ENCODE measurements at regions not wholly inside any gene's neighbourhood (a gene's known extent, or its start where the extent isn't known, plus 50 kb on each side); places are given as distances from the start of the nearest gene placed in this dataset.

GRCh38 chr3:115476472-115476871, 146.8 kb upstream of the GAP43 start:
- H3K9me1 ChIP-seq (ENCODE audit: insufficient read depth, low read length): no peaks in the 10 kb centered on the region
- no peak overlapping the region for H3K4me3 ChIP-seq (ENCODE audit: insufficient read depth, low read depth, low read length)
- in situ Hi-C loops (cut with MboI; ENCODE audit: low sequenced_read_pairs): no loop called here
- H4K5ac ChIP-seq (ENCODE audit: low read depth, low read length): no peak overlapping the region
- DNase-seq: no peak
- no peak overlapping the region for H3K56ac ChIP-seq (ENCODE audit: extremely low read depth, insufficient read depth, low read length)
- H4K91ac ChIP-seq (ENCODE audit: insufficient read depth, low read depth, low read length): no peak overlapping the region
- H3K18ac ChIP-seq (ENCODE audit: low read depth, low read length): no peak overlapping the region
- no peak overlapping the region for H2BK5ac ChIP-seq (ENCODE audit: low read depth, low read length, poor library complexity, severe bottlenecking)
- no peaks in the 10 kb centered on the region for H3K4me1 ChIP-seq (ENCODE audit: control insufficient read depth, insufficient read depth, low read length)
- no peak overlapping the region for H3K27ac ChIP-seq (ENCODE audit: insufficient read depth, low read length)
- no peak overlapping the region for H2BK120ac ChIP-seq (ENCODE audit: low read depth, low read length)
- POLR2A ChIA-PET (ENCODE audit: unreplicated experiment): no interaction called here
- H3K9me3 ChIP-seq (ENCODE audit: control insufficient read depth, insufficient read depth, low read length): no peaks in the 10 kb centered on the region
- H3K79me1 ChIP-seq (ENCODE audit: low read depth in 1 of 2, low read length in 2 of 2): no peaks in the 10 kb centered on the region
- no TSS peak for BruUV-seq (replicated peaks)
- H3K27me3 ChIP-seq (ENCODE audit: control insufficient read depth, insufficient read depth, low read length): peaks cover 1% of the 10 kb centered on the region; the same call in 1 of the 2 replicates
- no peak overlapping the region for H2AK9ac ChIP-seq (replicated peaks; ENCODE audit: low read depth, low read length, poor library complexity)
- no peak overlapping the region for H3K14ac ChIP-seq (replicated peaks; ENCODE audit: low read depth, low read length)
- CTCF ChIA-PET: no interaction called here
- dilution Hi-C loops (cut with HindIII; ENCODE audit: low sequenced_read_pairs, unreplicated experiment): no loop called here
- no peak overlapping the region for H3K9ac ChIP-seq (ENCODE audit: low read depth, low read length)
- H3K23ac ChIP-seq (ENCODE audit: low read depth, low read length): no peak overlapping the region
- no peak overlapping the region for H2BK15ac ChIP-seq (ENCODE audit: low read depth, low read length)
- no peak for ATAC-seq (ENCODE audit: low read depth)
- H2BK20ac ChIP-seq (ENCODE audit: low read depth, low read length): no peak overlapping the region
- TF ChIP-seq CEBPB (IDR thresholded peaks at IDR 0.05; ENCODE audit: low read depth, low read length) (no peak), NFE2L2 (IDR thresholded peaks at IDR 0.05; ENCODE audit: low read depth, low read length) (no peak), SMC3 (IDR thresholded peaks at IDR 0.05; ENCODE audit: low read depth, low read length) (no peak), ELK1 (IDR thresholded peaks at IDR 0.05; ENCODE audit: borderline replicate concordance, low read depth, low read length) (no peak), USF2 (IDR thresholded peaks at IDR 0.05; ENCODE audit: low read depth, low read length) (no peak), POLR2A (IDR thresholded peaks at IDR 0.05; ENCODE audit: low read depth, low read length) (no peak), FOS (IDR thresholded peaks at IDR 0.05; ENCODE audit: low read depth, low read length) (no peak), CHD1 (IDR thresholded peaks at IDR 0.05; ENCODE audit: low read depth, low read length) (no peak), RAD21 (IDR thresholded peaks at IDR 0.05; ENCODE audit: low read length) (no peak), RCOR1 (IDR thresholded peaks at IDR 0.05; ENCODE audit: insufficient replicate concordance, low read length) (no peak)
- no peaks in the 10 kb centered on the region for H3K36me3 ChIP-seq (ENCODE audit: control insufficient read depth, insufficient read depth, low read length)
- H4K20me1 ChIP-seq (ENCODE audit: insufficient read depth, low read length): no peaks in the 10 kb centered on the region
- H2AK5ac ChIP-seq (ENCODE audit: low read depth, low read length): no peak overlapping the region
- H4K8ac ChIP-seq (ENCODE audit: low read depth in 2 of 2, low read length in 2 of 2): no peak overlapping the region
- no peak overlapping the region for H3K4me2 ChIP-seq (ENCODE audit: low read depth, low read length)
- H3K4ac ChIP-seq (ENCODE audit: low read depth, low read length): no peak overlapping the region
- intact Hi-C loops (cut with micrococcal nuclease): no loop called here
- H2AFZ ChIP-seq (replicated peaks; ENCODE audit: low read length, poor library complexity): no peak overlapping the region
